ENCODE measurements at regions not wholly inside any gene's neighbourhood (a gene's known extent, or its start where the extent isn't known, plus 50 kb on each side); places are given as distances from the start of the nearest gene placed in this dataset.

DNA sequence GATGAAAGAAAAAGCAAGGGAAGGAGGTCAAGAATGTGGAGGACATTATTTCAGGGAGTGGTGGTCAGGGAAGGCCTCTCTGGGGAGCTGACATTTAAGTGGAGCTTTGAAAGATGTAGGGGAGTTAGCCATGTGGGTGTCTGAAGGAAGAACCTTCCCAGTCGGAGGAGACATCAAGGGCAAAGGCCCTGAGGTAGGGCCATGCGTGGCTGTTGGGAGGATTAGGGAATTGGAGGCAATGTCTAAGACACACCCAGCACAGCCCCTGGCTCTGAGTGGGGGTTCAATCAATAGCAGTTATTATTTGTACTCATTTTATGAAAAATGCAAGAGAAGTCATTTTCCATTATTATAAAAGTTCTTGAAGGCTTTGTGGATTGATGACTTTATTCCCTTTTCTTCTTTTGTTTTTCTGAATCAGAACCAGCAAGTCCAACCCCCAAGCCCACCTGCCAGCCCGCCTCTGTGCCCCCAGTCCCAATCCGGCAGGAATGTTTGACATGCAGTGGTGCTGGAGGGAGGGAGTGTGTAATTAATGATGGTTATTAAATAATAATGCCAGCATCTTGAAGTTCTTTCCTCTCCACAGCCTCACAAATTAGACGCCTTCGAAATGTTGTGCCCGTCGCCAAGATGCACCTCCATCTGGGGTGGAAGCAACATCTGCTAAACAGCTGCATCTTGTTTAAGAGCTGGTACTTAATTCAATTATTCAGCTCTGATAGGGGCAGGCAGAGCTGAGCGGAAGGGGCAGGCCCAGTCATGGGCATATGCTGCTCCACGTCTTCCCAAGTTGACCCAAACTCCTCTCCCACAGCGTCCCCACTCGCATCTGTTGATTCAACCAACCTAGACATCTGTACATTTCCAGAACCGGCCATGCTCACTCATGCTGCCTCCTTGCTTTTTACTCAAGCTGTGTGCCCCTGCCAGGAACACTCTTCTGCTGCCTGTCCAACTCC is 81.3 kb upstream of the SIRPA start:
- no peak for DNase-seq
- in situ Hi-C loops (cut with MboI; ENCODE audit: low pct_unique_long_range_greater_than_20kb, low sequenced_read_pairs) = no loop called here

DNA sequence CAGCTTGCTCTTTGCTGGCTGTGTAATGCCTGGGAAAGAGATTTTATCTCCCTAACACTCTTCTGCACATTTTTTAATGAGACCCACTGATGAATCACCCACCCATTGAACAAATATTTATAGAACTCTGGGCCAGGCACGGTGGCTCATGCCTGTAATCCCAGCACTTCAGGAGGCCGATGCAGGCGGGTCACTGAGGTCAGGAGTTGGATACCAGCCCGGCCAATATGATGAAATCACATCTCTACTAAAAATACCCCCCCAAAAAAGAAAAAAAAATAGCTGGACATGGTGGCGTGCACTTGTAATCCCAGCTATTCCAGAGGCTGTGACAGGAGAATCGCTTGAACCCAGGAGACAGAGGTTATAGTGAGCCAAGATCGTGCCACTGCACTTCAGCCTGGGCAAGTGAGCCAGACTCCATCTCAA is 82.1 kb upstream of the SIRPA start:
- DNase-seq = no peak
- in situ Hi-C loops (cut with MboI; ENCODE audit: low pct_unique_long_range_greater_than_20kb, low sequenced_read_pairs) = no loop called here

- in situ Hi-C loops (cut with MboI; ENCODE audit: low pct_unique_long_range_greater_than_20kb, low sequenced_read_pairs) = no loop called here
- DNase-seq = no peak
Measured at GRCh38 chr20:1811621-1812498, 83.3 kb upstream of the SIRPA start.

DNA sequence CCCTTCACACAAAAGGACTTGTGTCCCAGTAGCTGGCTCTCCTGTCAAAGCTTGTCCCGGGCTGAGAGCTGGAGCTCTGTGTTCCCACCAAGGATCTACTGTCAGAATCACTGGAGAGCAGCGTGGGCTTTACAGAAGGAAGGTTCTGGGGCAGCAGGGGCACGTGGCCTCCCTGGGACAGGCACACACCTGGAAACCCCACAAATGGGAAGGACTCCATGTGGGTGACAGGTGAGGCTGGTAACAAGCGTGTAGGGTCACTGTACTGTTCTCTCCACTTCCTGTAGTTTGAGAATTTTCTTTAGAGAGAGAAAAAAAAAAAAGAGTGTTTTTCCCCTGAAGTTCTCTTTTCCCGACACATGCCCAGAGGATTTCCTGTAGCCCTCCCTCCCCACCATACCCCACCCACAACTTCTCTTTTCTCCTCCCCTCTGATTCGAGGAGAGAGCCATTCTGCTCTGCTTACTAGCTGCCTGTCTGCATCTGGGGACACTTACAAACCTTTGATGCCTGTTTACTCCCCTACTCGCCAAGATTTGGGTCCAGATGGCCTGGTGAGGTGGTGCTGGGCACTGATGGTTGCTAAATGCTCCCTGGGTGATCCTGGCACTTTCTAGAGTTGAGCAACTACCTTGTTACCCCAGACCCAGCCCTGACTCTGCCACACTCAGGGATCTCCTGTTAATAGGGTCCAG is 84.1 kb upstream of the SIRPA start:
- DNase-seq = peak; percentile 86
- in situ Hi-C loops (cut with MboI; ENCODE audit: low pct_unique_long_range_greater_than_20kb, low sequenced_read_pairs) = no loop called here

GRCh38 chr20:1810572-1810925 is 84.7 kb upstream of the SIRPA start:
- in situ Hi-C loops (cut with MboI; ENCODE audit: low pct_unique_long_range_greater_than_20kb, low sequenced_read_pairs) = no loop called here
- DNase-seq = no peak

DNA sequence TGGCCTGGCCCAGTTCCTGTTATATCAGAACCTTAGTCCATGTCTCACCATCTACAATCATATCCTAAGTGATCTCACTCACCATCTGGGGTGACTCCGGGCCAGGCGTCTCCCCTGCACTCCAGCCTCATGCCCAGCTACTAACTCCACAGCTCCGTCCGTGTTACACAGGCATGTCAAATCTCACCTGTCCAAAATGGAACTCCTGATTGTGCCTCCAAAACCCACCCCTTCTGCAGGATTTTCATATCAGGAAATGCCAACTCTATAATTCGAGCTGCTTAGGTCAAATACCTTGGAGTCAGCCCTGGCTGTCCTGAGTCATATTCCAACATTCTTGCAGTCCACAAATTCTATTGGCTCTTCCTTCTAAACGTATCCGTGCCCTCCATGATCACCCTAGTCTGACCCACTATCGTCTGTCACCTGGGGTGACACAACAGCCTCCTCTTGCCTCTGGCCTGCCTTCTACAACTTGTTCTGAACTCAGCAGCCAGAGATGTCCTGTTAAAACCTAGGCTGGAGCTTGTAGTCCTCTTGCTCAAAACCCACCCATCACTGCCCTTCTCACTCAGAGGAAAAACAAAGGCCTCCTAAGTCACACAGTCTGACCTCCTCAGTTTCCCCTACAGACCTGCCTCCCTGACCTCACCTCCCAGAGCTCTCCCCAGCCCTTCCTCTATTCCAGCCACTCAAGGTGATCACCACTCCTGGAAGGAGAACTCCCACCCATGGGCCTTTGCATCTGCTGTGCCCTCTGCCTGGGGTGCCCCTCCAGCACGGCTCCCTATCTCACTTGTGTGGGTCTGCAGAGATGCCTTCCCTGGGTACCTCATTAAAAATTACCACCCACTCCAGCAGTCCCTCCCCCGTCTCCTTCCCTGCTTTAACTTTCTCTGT is 85.3 kb upstream of the SIRPA start:
- in situ Hi-C loops (cut with MboI; ENCODE audit: low pct_unique_long_range_greater_than_20kb, low sequenced_read_pairs) = no loop called here
- DNase-seq = no peak

DNA sequence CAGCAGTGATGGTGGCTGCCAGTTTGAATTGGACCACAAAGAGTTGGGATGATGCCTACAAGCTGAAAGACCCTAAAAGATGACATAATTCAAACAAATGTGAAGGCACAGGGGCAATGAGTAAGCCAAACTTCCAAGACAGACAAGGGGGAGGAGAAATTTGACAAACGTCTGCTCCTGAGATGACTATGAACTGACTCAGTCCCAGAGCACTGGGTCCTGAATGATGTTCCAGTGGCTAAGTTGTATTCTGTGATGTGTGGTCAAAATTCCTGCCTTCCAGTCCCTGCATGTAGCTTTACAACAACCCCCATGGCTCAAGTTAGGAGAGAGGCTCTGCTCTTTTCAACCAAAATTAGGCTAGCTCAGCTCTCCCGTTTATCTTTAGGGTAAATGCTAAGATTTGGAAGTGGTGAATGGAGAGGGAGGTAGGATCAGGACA is 86.1 kb upstream of the SIRPA start:
- in situ Hi-C loops (cut with MboI; ENCODE audit: low pct_unique_long_range_greater_than_20kb, low sequenced_read_pairs) = no loop called here
- DNase-seq = no peak

GRCh38 chr20:1808101-1808500 is 87.1 kb upstream of the SIRPA start:
- no peak for DNase-seq
- in situ Hi-C loops (cut with MboI; ENCODE audit: low pct_unique_long_range_greater_than_20kb, low sequenced_read_pairs) = no loop called here

GRCh38 chr20:1807394-1807793 is 87.8 kb upstream of the SIRPA start:
- no peak for DNase-seq
- in situ Hi-C loops (cut with MboI; ENCODE audit: low pct_unique_long_range_greater_than_20kb, low sequenced_read_pairs) = no loop called here

GRCh38 chr20:1806456-1806855 is 88.8 kb upstream of the SIRPA start:
- no peak for DNase-seq
- in situ Hi-C loops (cut with MboI; ENCODE audit: low pct_unique_long_range_greater_than_20kb, low sequenced_read_pairs) = no loop called here

DNA sequence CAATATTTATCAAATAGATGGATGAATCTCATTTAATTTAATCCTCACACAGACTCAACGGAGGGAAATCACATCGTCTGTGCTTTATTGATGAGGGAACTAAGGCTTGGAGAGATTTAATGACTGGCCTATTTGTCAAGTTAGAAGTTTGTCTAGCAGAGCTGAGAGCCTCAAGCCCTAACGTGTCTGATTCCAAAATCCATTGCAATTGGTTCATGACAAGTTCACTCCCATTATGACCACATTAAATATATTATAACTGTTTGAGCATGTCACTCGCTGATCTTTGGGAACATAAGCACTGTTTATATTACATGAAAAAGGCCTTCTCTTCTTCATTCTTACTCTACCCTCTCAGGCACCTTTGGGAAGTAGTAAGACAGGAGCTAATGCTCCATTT is 89.4 kb upstream of the SIRPA start:
- in situ Hi-C loops (cut with MboI; ENCODE audit: low pct_unique_long_range_greater_than_20kb, low sequenced_read_pairs) = no loop called here
- no peak for DNase-seq

DNA sequence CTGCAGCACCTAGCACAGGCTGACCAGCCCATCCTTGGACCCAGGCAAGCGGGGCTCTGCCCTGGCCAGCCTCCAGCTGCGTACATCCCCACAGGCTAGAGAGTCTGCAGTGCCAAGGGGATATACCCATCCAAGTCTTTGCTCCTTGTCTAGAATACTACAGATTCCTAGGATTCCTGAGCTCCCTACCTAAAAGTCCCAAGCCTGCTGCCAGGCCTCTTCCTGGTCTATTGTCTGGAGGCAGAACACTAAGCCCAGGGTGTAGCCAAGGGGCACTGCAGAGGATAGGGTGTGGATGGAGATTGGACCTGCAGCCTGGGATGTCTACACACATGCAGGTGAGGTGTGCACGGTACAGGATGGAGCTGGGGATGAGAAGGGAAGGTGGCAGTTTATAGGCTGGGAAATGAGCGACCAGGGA is 90.0 kb upstream of the SIRPA start:
- in situ Hi-C loops (cut with MboI; ENCODE audit: low pct_unique_long_range_greater_than_20kb, low sequenced_read_pairs) = no loop called here
- no peak for DNase-seq

DNA sequence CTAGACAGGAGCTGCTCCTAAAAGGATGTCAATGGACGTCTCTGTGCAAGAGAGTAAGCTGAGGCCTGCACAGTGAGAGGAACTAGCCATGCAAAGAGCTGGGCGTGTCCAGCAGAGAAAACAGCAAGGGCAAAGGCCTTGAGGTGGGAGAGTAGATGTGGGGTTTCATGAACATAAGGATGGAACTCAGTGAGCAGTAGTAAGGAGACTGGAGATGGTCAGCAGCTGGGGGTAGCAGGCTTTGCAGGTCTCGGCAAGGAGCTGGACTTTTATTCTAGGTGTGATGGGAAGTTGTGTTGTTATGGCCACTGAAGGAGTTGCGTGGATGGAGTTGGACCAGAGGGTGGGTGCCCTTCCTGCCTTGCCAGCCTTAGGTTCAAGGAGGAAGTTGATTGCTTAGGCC is 90.7 kb upstream of the SIRPA start:
- in situ Hi-C loops (cut with MboI; ENCODE audit: low pct_unique_long_range_greater_than_20kb, low sequenced_read_pairs) = no loop called here
- DNase-seq = no peak

DNA sequence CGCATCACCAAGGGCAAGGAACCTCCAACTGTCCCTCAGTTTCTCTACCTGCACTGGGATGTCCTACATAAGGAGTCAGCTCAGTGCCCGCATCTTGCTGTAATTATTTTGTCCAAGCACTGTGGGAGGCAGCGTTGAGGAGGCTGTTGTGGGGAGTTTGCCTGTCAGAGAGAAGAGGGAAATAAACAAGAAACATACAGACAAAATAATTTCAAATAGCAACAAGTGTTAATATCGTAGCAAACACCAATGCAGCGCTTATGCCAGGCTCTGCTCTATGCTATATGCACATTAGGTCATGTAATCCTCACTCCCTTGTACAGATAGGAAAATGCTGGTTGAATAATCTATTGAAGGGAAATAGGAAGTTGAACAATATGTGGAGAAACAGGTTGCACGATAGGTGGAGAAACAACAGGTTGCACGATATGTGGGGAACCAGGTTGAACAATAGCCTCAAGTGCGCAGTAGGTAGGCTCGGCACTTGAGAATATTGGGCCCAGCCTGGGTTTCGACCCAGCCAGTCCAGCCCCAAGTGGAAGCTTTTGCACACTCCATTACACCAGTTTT is 91.2 kb upstream of the SIRPA start:
- in situ Hi-C loops (cut with MboI; ENCODE audit: low pct_unique_long_range_greater_than_20kb, low sequenced_read_pairs) = no loop called here
- DNase-seq = no peak

- peak; percentile 87 for DNase-seq
- in situ Hi-C loops (cut with MboI; ENCODE audit: low pct_unique_long_range_greater_than_20kb, low sequenced_read_pairs) = no loop called here
Measured at GRCh38 chr20:1803061-1803931, 91.9 kb upstream of the SIRPA start.

GRCh38 chr20:1802385-1803060 is 92.7 kb upstream of the SIRPA start:
- in situ Hi-C loops (cut with MboI; ENCODE audit: low pct_unique_long_range_greater_than_20kb, low sequenced_read_pairs) = no loop called here
- DNase-seq = peak; percentile 81

- in situ Hi-C loops (cut with MboI; ENCODE audit: low pct_unique_long_range_greater_than_20kb, low sequenced_read_pairs) = no loop called here
- DNase-seq = no peak
Measured at GRCh38 chr20:1801929-1802306, 93.3 kb upstream of the SIRPA start.
